HL-60 (cell line): ENCODE measurements at regions not wholly inside any gene's neighbourhood (a gene's known extent, or its start where the extent isn't known, plus 50 kb on each side); places are given as distances from the start of the nearest gene placed in this dataset.

Experiments
- DNase-seq, 2 experiments: peaks; one replicate each; pipeline ENCODE4 v3.0.0-alpha.2; 2010 to 2020; ENCODE audit warnings: low read depth in 1 of 2, low spot score in 1 of 2
- H3K27ac ChIP-seq: fragments of 250-450 bp; sonication (Bioruptor Pico); replicated peaks from 2 replicates; pipeline ENCODE4 v1.5.1; 2020; ENCODE audit warnings: mild to moderate bottlenecking, moderate library complexity
- H3K27me3 ChIP-seq: fragments of 250-450 bp; sonication (Bioruptor Pico); 2 replicates; pipeline ENCODE4 v1.5.1; 2021; ENCODE audit warnings: mild to moderate bottlenecking, moderate library complexity; ENCODE audit not compliant: insufficient read depth, poor library complexity, severe bottlenecking
- H3K4me3 ChIP-seq: replicated peaks from 2 replicates; pipeline ENCODE4 v1.5.1; 2011; ENCODE audit warnings: mild to moderate bottlenecking, control low read depth, low read length; ENCODE audit not compliant: insufficient read depth
- CTCF ChIP-seq: IDR thresholded peaks from one replicate; pipeline ENCODE4 v1.5.1; 2011; ENCODE audit warnings: low read length, control low read depth, inconsistent platforms; ENCODE audit not compliant: insufficient read depth
- GABPA ChIP-seq: IDR thresholded peaks from 2 replicates; pipeline ENCODE4 v1.6.1; 2012; ENCODE audit warnings: low read depth
- POLR2AphosphoS5 ChIP-seq: IDR thresholded peaks from 2 replicates; pipeline ENCODE4 v1.6.1; 2012; ENCODE audit warnings: low read depth
- REST ChIP-seq: IDR thresholded peaks from 2 replicates; pipeline ENCODE4 v1.6.1; 2012; ENCODE audit warnings: low read depth; ENCODE audit not compliant: insufficient replicate concordance
- SPI1 ChIP-seq: IDR thresholded peaks from 2 replicates; pipeline ENCODE4 v1.6.1; 2012; ENCODE audit warnings: low read depth, mild to moderate bottlenecking, borderline replicate concordance

- Histone ChIP-seq H3K27ac (no peak overlapping the region), H3K27me3 (no peaks in the 10 kb centered on the region), H3K4me3 (no peak overlapping the region)
- DNase-seq = no peak
- TF ChIP-seq SPI1 (no peak), POLR2AphosphoS5 (no peak), GABPA (no peak), CTCF (no peak)
Observed at GRCh38 chr1:219379691-219380090, 206.0 kb downstream of the LYPLAL1 start.

- H3K27ac ChIP-seq = no peak overlapping the region
- no peak for DNase-seq
- TF ChIP-seq SPI1 (no peak), CTCF (no peak), GABPA (no peak), REST (no peak), POLR2AphosphoS5 (no peak)
- no peaks in the 10 kb centered on the region for H3K27me3 ChIP-seq
- H3K4me3 ChIP-seq = no peak overlapping the region
Observed at GRCh38 chr1:219374636-219375035, 201.0 kb downstream of the LYPLAL1 start.

GRCh38 chr1:219374046-219374566 lies 200.4 kb downstream of the LYPLAL1 start:
- Histone ChIP-seq H3K27ac (no peak overlapping the region), H3K4me3 (no peak overlapping the region), H3K27me3 (no peaks in the 10 kb centered on the region)
- no peak for DNase-seq
- no peak for TF ChIP-seq GABPA
- no peak for TF ChIP-seq CTCF
- TF ChIP-seq REST = no peak
- TF ChIP-seq POLR2AphosphoS5 = no peak
- TF ChIP-seq SPI1 = no peak

- H3K27ac ChIP-seq = no peak overlapping the region
- TF ChIP-seq REST (no peak), POLR2AphosphoS5 (no peak), SPI1 (no peak), CTCF (no peak), GABPA (no peak)
- H3K27me3 ChIP-seq = no peaks in the 10 kb centered on the region
- DNase-seq = no peak
- no peak overlapping the region for H3K4me3 ChIP-seq
Observed at GRCh38 chr1:219373616-219373935, 199.9 kb downstream of the LYPLAL1 start.
